Right ventricle myocardium inferior (tissue), 1 donor: ENCODE measurements at regions not wholly inside any gene's neighbourhood (a gene's known extent, or its start where the extent isn't known, plus 50 kb on each side); places are given as distances from the start of the nearest gene placed in this dataset.
A peak's percentile ranks its signal among the peaks of the same experiment; 100 is the strongest.
"Not testable (repeated sequence)": the region's sequence is repeated elsewhere in the genome, so short reads cannot be mapped to it uniquely, and the experiment has no call there.

ENCODE experiments used
- ATAC-seq: fragments of 200-7000 bp; cut with Tn5 transposase; one replicate; pipeline ENCODE4 v1.9.1; 2020; ENCODE audit warnings: mild to moderate bottlenecking, moderate library complexity
- DNase-seq: peaks from one replicate; pipeline ENCODE4 v3.0.0; 2021; ENCODE audit errors: missing footprints
- intact Hi-C: fragments of 100-400 bp; cut with DNase I; formaldehyde crosslinking; loops from one replicate; pipeline ENCODE4 v1.11.0; 2022
- donor health status: DM: no; HTN: yes; CAD: no; lungs with severe emphysema.

GRCh38 chr1:91601554-91602376 lies 101.1 kb downstream of the CDC7 start:
- DNase-seq (peak; percentile 86), ATAC-seq (peak; percentile 95)
- intact Hi-C loops, result loop anchor here (1.0 to 5.0 kb wide), 4 partner anchors 84 to 285 kb away; partner anchors contain the start of gene TGFBR3

GRCh38 chr1:91603409-91603808 lies 102.8 kb downstream of the CDC7 start:
- ATAC-seq (no peak), DNase-seq (no peak)
- intact Hi-C loops, result loop anchor here (5.0 kb wide), 1 partner anchor 86 kb away; no protein-coding TSS in a partner anchor

GRCh38 chr1:91604632-91605031 lies 104.0 kb downstream of the CDC7 start:
- intact Hi-C loops, result loop anchor here (5.0 kb wide), 1 partner anchor 87 kb away; no protein-coding TSS in a partner anchor
- peak; percentile 20 for ATAC-seq

GRCh38 chr1:91605566-91605965 lies 104.9 kb downstream of the CDC7 start:
- DNase-seq (no peak), ATAC-seq (no peak)
- intact Hi-C loops, result no loop called here

More at GRCh38 chr1:91604632-91605031, 104.0 kb downstream of the CDC7 start:
- DNase-seq, result no peak

GRCh38 chr1:91606546-91607078 lies 106.0 kb downstream of the CDC7 start:
- intact Hi-C loops, result no loop called here
- no peak for ATAC-seq
- no peak for DNase-seq

GRCh38 chr1:91607686-91608085 lies 107.0 kb downstream of the CDC7 start:
- DNase-seq, ATAC-seq, intact Hi-C loops: not testable (repeated sequence)

GRCh38 chr1:91608876-91609275 lies 108.2 kb downstream of the CDC7 start:
- intact Hi-C loops, result no loop called here
- ATAC-seq (no peak), DNase-seq (no peak)

- ATAC-seq, result no peak
- intact Hi-C loops, result no loop called here
- no peak for DNase-seq
Measured at GRCh38 chr1:91609551-91609950, 108.9 kb downstream of the CDC7 start.

GRCh38 chr1:91610102-91610501 lies 109.5 kb downstream of the CDC7 start:
- intact Hi-C loops, result no loop called here
- no peak for DNase-seq
- ATAC-seq, result no peak

GRCh38 chr1:91610789-91611188 lies 110.1 kb downstream of the CDC7 start:
- intact Hi-C loops, result no loop called here
- DNase-seq (no peak), ATAC-seq (no peak)

- intact Hi-C loops, result no loop called here
- ATAC-seq, result no peak
- no peak for DNase-seq
Measured at GRCh38 chr1:91611483-91611917, 110.8 kb downstream of the CDC7 start.

GRCh38 chr1:91613595-91613994 lies 112.9 kb downstream of the CDC7 start:
- DNase-seq (no peak), ATAC-seq (no peak)
- intact Hi-C loops, result no loop called here

- ATAC-seq (no peak), DNase-seq (no peak)
- intact Hi-C loops, result loop anchor here (5.0 kb wide), 1 partner anchor 89 kb away; no protein-coding TSS in a partner anchor
Measured at GRCh38 chr1:91616712-91617111, 116.1 kb downstream of the CDC7 start.

- DNase-seq, result peak; percentile 74
- intact Hi-C loops, result loop anchor here (5.0 kb wide), 1 partner anchor 90 kb away; no protein-coding TSS in a partner anchor
- peak; percentile 84 for ATAC-seq
Measured at GRCh38 chr1:91617285-91617765, 116.7 kb downstream of the CDC7 start.

- ATAC-seq, result no peak
- intact Hi-C loops, result loop anchor here (5.0 kb wide), 1 partner anchor 93 kb away; no protein-coding TSS in a partner anchor
Measured at GRCh38 chr1:91619881-91620280, 119.2 kb downstream of the CDC7 start.

GRCh38 chr1:91621360-91621759 lies 120.7 kb downstream of the CDC7 start:
- intact Hi-C loops, result no loop called here
- no peak for DNase-seq
- no peak for ATAC-seq

More at GRCh38 chr1:91619881-91620280, 119.2 kb downstream of the CDC7 start:
- no peak for DNase-seq

- ATAC-seq (no peak), DNase-seq (no peak)
- intact Hi-C loops, result no loop called here
Measured at GRCh38 chr1:91621907-91622306, 121.3 kb downstream of the CDC7 start.

GRCh38 chr1:91622616-91623015 lies 122.0 kb downstream of the CDC7 start:
- intact Hi-C loops, result no loop called here
- DNase-seq (peak; percentile 73), ATAC-seq (peak; percentile 59)

GRCh38 chr1:91623020-91623419 lies 122.4 kb downstream of the CDC7 start:
- peak; percentile 10 for ATAC-seq
- no peak for DNase-seq
- intact Hi-C loops, result no loop called here

- intact Hi-C loops, result no loop called here
- DNase-seq, result no peak
Measured at GRCh38 chr1:91624331-91624730, 123.7 kb downstream of the CDC7 start.

More at GRCh38 chr1:91624331-91624730, 123.7 kb downstream of the CDC7 start:
- ATAC-seq, result no peak
